Progenitor cell of endocrine pancreas (in vitro differentiated cells): ENCODE measurements at regions not wholly inside any gene's neighbourhood (a gene's known extent, or its start where the extent isn't known, plus 50 kb on each side); places are given as distances from the start of the nearest gene placed in this dataset.

Source experiments
- DNase-seq: peaks from one replicate; pipeline ENCODE4 v3.0.0; 2021; ENCODE audit warnings: low spot score; ENCODE audit not compliant: unreplicated experiment
- H3K27ac Mint-ChIP-seq: 2 replicates; pipeline ENCODE4 v1.8.0; 2021; ENCODE audit warnings: mild to moderate bottlenecking, moderate library complexity, mixed read lengths
- H3K27me3 Mint-ChIP-seq: 2 replicates; pipeline ENCODE4 v1.8.0; 2021; ENCODE audit warnings: mixed read lengths
- H3K36me3 Mint-ChIP-seq: 2 replicates; pipeline ENCODE4 v1.8.0; 2022; ENCODE audit warnings: mixed read lengths; ENCODE audit not compliant: insufficient read depth
- H3K4me1 Mint-ChIP-seq: 2 replicates; pipeline ENCODE4 v1.8.0; 2021; ENCODE audit warnings: low read depth, mixed read lengths
- H3K4me3 Mint-ChIP-seq: 2 replicates; pipeline ENCODE4 v1.8.0; 2021; ENCODE audit warnings: low read depth, mild to moderate bottlenecking, moderate library complexity, mixed read lengths
- H3K9me3 Mint-ChIP-seq: 2 replicates; pipeline ENCODE4 v1.8.0; 2021; ENCODE audit warnings: low read depth, mixed read lengths
- CTCF ChIP-seq: fragments of 200-600 bp; sonication (generic); IDR thresholded peaks from one replicate; pipeline ENCODE4 v1.5.0; 2021; ENCODE audit warnings: antibody characterized with exemption, mild to moderate bottlenecking; ENCODE audit not compliant: unreplicated experiment

- H3K27ac Mint-ChIP-seq, result no peak overlapping the region
- H3K27me3 Mint-ChIP-seq, result peaks cover 2% of the 10 kb centered on the region
- TF ChIP-seq CTCF, result no peak
- H3K4me3 Mint-ChIP-seq, result no peak overlapping the region
- no peaks in the 10 kb centered on the region for H3K36me3 Mint-ChIP-seq
- H3K9me3 Mint-ChIP-seq, result no peaks in the 10 kb centered on the region
- DNase-seq, result no peak
- H3K4me1 Mint-ChIP-seq, result peaks cover 2% of the 10 kb centered on the region
These were observed 402.3 kb upstream of the ADAMTSL1 start for GRCh38 chr9:18071651-18072060.

GRCh38 chr9:18073002-18073401 lies 401.0 kb upstream of the ADAMTSL1 start:
- H3K4me3 Mint-ChIP-seq, result no peak overlapping the region
- H3K36me3 Mint-ChIP-seq, result no peaks in the 10 kb centered on the region
- TF ChIP-seq CTCF, result no peak
- H3K27ac Mint-ChIP-seq, result no peak overlapping the region
- peaks cover 6% of the 10 kb centered on the region for H3K4me1 Mint-ChIP-seq
- H3K9me3 Mint-ChIP-seq, result no peaks in the 10 kb centered on the region
- no peak for DNase-seq
- peaks cover 12% of the 10 kb centered on the region for H3K27me3 Mint-ChIP-seq

- no peak for DNase-seq
- Mint-ChIP-seq H3K9me3 (no peaks in the 10 kb centered on the region), H3K4me3 (no peak overlapping the region), H3K27me3 (peaks cover 17% of the 10 kb centered on the region), H3K36me3 (no peaks in the 10 kb centered on the region), H3K27ac (no peak overlapping the region), H3K4me1 (peaks cover 6% of the 10 kb centered on the region)
- no peak for TF ChIP-seq CTCF
These were observed 399.9 kb upstream of the ADAMTSL1 start for GRCh38 chr9:18074041-18074440.

GRCh38 chr9:18075253-18075952 lies 398.6 kb upstream of the ADAMTSL1 start:
- no peaks in the 10 kb centered on the region for H3K36me3 Mint-ChIP-seq
- no peak overlapping the region for H3K4me3 Mint-ChIP-seq
- H3K27ac Mint-ChIP-seq, result no peak overlapping the region
- H3K9me3 Mint-ChIP-seq, result no peaks in the 10 kb centered on the region
- H3K27me3 Mint-ChIP-seq, result peaks cover 21% of the 10 kb centered on the region
- TF ChIP-seq CTCF, result no peak
- H3K4me1 Mint-ChIP-seq, result peaks cover 6% of the 10 kb centered on the region
- DNase-seq, result no peak

- no peak for DNase-seq
- no peaks in the 10 kb centered on the region for H3K9me3 Mint-ChIP-seq
- peaks cover 28% of the 10 kb centered on the region for H3K27me3 Mint-ChIP-seq
- no peak overlapping the region for H3K4me3 Mint-ChIP-seq
- no peak overlapping the region for H3K27ac Mint-ChIP-seq
- no peaks in the 10 kb centered on the region for H3K36me3 Mint-ChIP-seq
- TF ChIP-seq CTCF, result no peak
- peaks cover 4% of the 10 kb centered on the region for H3K4me1 Mint-ChIP-seq
These were observed 395.8 kb upstream of the ADAMTSL1 start for GRCh38 chr9:18077941-18078678.
